ACC112 (cell line): ENCODE measurements at regions not wholly inside any gene's neighbourhood (a gene's known extent, or its start where the extent isn't known, plus 50 kb on each side); places are given as distances from the start of the nearest gene placed in this dataset.
"Not testable (repeated sequence)": the region's sequence is repeated elsewhere in the genome, so short reads cannot be mapped to it uniquely, and the experiment has no call there.

Experiments
- H2AFZ ChIP-seq: fragments of 200-600 bp; sonication (generic); one replicate; pipeline ENCODE4 v1.6.0; 2017; ENCODE audit warnings: antibody characterized with exemption, low read length; ENCODE audit not compliant: unreplicated experiment
- H3K27ac ChIP-seq: fragments of 200-600 bp; sonication (generic); 2 replicates; pipeline ENCODE4 v1.5.1; 2014; ENCODE audit warnings: low read depth, mild to moderate bottlenecking, antibody characterized with exemption, low read length, moderate library complexity
- H3K27me3 ChIP-seq: fragments of 200-600 bp; sonication (generic); 2 replicates; pipeline ENCODE4 v1.6.1; 2014; ENCODE audit warnings: mild to moderate bottlenecking, antibody characterized with exemption, low read length, moderate library complexity, mixed read lengths; ENCODE audit not compliant: insufficient read depth
- H3K36me3 ChIP-seq: fragments of 200-600 bp; sonication (generic); 2 replicates; pipeline ENCODE4 v1.6.1; 2016; ENCODE audit warnings: mild to moderate bottlenecking, antibody characterized with exemption, low read length, moderate library complexity, mixed read lengths; ENCODE audit not compliant: insufficient read depth
- H3K4me1 ChIP-seq: fragments of 200-600 bp; sonication (generic); one replicate; pipeline ENCODE4 v1.6.1; 2016; ENCODE audit warnings: low read length, mixed read lengths; ENCODE audit not compliant: insufficient read depth, unreplicated experiment, control insufficient read depth
- H3K4me3 ChIP-seq: fragments of 200-600 bp; sonication (generic); 2 replicates; pipeline ENCODE4 v1.5.1; 2014; ENCODE audit warnings: mild to moderate bottlenecking, low read depth, low read length
- H3K79me2 ChIP-seq: fragments of 200-600 bp; sonication (generic); one replicate; pipeline ENCODE4 v1.6.0; 2016; ENCODE audit warnings: low read length; ENCODE audit not compliant: control insufficient read depth, unreplicated experiment, insufficient read depth

GRCh38 chr4:169934794-169935429 lies 91.3 kb downstream of the MFAP3L start:
- no peaks in the 10 kb centered on the region for H3K27me3 ChIP-seq
- no peaks in the 10 kb centered on the region for H3K4me1 ChIP-seq
- H3K27ac ChIP-seq, result no peak overlapping the region
- H2AFZ ChIP-seq, result no peak overlapping the region
- H3K79me2 ChIP-seq, result no peaks in the 10 kb centered on the region
- H3K4me3 ChIP-seq, result no peak overlapping the region
- H3K36me3 ChIP-seq, result no peaks in the 10 kb centered on the region

DNA sequence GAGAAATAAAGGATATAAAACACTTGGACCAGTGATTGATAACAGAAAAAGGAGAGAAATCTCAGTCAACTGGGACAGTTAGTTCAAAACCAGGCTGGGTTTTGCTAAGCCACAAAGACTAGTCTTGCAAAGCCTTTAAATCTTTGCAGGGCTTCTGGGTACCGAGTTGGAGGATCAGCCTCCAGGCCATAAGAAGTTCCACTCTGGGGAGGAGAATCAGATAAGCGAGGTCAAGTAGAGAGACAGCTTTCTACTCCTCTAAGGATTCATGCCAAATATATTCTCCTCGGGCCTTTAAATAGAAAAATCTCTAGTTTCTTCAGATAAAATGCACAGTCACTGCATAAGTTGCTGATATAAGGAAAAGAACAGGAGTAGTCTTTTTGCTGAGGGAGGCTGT lies 92.7 kb downstream of the MFAP3L start:
- Histone ChIP-seq H2AFZ (no peak overlapping the region), H3K27me3 (no peaks in the 10 kb centered on the region), H3K27ac (no peak overlapping the region), H3K4me3 (no peak overlapping the region), H3K36me3 (no peaks in the 10 kb centered on the region), H3K4me1 (no peaks in the 10 kb centered on the region), H3K79me2 (no peaks in the 10 kb centered on the region)

DNA sequence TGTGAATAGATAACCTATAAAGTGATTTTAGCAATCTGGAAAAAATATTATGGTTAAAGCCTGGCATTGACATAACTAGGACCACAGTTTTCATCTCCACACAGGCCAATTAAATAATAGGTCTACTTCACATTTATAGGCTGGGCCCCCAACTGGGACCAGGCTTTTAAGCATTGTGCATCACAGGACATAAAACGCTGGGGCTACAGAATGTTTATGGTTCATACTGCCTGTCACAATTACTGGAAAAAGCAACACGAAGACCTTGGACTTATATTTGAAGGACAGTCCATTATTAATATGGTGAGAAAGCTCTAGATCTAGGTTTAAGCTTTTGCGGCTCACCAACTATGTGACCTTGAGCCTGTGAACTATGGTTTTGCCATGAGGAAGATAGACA lies 94.2 kb downstream of the MFAP3L start:
- Histone ChIP-seq H3K27me3 (no peaks in the 10 kb centered on the region; the same call in 1 of the 2 replicates), H3K4me3 (no peak overlapping the region), H3K27ac (no peak overlapping the region), H3K4me1 (no peaks in the 10 kb centered on the region), H3K79me2 (no peaks in the 10 kb centered on the region), H3K36me3 (no peaks in the 10 kb centered on the region), H2AFZ (no peak overlapping the region)

DNA sequence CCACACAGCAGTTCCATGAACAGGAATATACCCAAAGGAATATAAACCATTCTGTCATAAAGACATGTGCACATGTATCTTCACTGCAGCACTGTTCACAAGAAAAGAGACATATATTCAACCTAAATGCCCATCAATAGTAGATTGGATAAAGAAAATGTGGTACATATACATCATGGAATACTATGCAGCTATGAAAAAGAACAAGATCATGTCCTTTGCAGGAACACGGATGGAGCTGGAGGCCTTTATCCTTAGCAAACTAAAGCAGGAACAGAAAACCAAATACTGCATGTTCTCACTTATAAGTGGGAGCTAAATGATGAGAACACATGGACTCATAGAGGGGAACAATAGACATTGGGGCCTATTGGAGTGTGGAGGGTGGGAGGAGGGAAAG lies 95.4 kb downstream of the MFAP3L start:
- H3K4me3 ChIP-seq, H3K79me2 ChIP-seq, H3K36me3 ChIP-seq, H3K27me3 ChIP-seq, H3K27ac ChIP-seq, H3K4me1 ChIP-seq, H2AFZ ChIP-seq: not testable (repeated sequence)

DNA sequence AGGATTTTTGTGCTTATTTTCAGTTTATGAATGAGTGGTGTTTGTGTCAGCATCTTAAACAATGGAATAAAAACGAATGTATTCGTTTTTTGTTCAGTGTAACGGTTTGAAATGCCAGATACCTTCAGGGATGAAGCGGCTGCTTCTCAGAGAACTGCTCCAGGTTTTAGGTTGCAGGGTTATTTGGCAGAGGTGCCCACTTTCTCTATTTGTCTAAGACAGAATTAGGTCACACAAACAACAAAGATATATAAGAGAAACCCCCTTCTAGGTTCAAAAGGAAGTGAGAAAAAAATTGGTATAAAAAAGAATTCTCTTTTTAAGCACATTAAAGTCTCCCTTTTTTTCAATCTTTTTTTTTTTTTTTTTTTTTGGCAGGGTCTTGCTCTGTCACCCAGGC lies 98.9 kb downstream of the MFAP3L start:
- Histone ChIP-seq H2AFZ (no peak overlapping the region), H3K27me3 (no peaks in the 10 kb centered on the region; the same call in 1 of the 2 replicates), H3K36me3 (no peaks in the 10 kb centered on the region), H3K79me2 (no peaks in the 10 kb centered on the region), H3K4me3 (no peak overlapping the region), H3K27ac (no peak overlapping the region), H3K4me1 (no peaks in the 10 kb centered on the region)

GRCh38 chr4:169925678-169926077 lies 100.5 kb downstream of the MFAP3L start:
- H3K79me2 ChIP-seq, result no peaks in the 10 kb centered on the region
- no peak overlapping the region for H2AFZ ChIP-seq
- no peaks in the 10 kb centered on the region for H3K36me3 ChIP-seq
- H3K4me3 ChIP-seq, result no peak overlapping the region
- H3K27me3 ChIP-seq, result peaks cover 4% of the 10 kb centered on the region; the same call in 1 of the 2 replicates
- no peaks in the 10 kb centered on the region for H3K4me1 ChIP-seq
- H3K27ac ChIP-seq, result no peak overlapping the region

GRCh38 chr4:169922632-169923276 lies 103.4 kb downstream of the MFAP3L start:
- Histone ChIP-seq H3K27me3 (peaks cover 11% of the 10 kb centered on the region; the same call in 1 of the 2 replicates), H3K27ac (no peak overlapping the region), H3K36me3 (no peaks in the 10 kb centered on the region), H3K79me2 (no peaks in the 10 kb centered on the region), H3K4me3 (no peak overlapping the region), H2AFZ (no peak overlapping the region), H3K4me1 (no peaks in the 10 kb centered on the region)

DNA sequence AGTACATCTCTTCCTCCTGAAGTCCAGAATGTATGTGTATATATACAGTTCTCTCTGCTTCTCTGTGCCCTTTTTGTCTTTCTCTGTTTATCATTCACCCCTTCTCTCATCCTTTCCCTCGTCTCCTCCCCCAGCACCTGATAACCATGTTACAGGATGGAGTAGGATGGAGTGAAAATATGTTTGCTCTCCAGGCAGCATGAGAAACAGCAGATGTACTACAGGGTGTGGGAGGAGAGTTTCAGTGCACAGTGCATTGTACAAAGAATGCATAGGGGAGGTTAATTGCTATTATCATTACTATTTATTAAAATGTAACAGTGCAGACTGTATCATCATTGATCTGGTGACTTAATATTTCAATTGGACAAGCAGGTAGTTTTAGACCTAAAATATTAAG lies 104.5 kb downstream of the MFAP3L start:
- H3K36me3 ChIP-seq, result no peaks in the 10 kb centered on the region
- 0 out of 2 replicates have a peak, but pooled peaks cover 11% of the 10 kb centered on the region for H3K27me3 ChIP-seq
- no peak overlapping the region for H2AFZ ChIP-seq
- no peak overlapping the region for H3K4me3 ChIP-seq
- H3K27ac ChIP-seq, result no peak overlapping the region
- H3K79me2 ChIP-seq, result no peaks in the 10 kb centered on the region
- no peaks in the 10 kb centered on the region for H3K4me1 ChIP-seq

GRCh38 chr4:169921237-169921636 lies 105.0 kb downstream of the MFAP3L start:
- Histone ChIP-seq H3K27ac (no peak overlapping the region), H3K79me2 (no peaks in the 10 kb centered on the region), H3K36me3 (no peaks in the 10 kb centered on the region), H3K4me3 (no peak overlapping the region), H3K27me3 (0 out of 2 replicates have a peak, but pooled peaks cover 11% of the 10 kb centered on the region), H3K4me1 (no peaks in the 10 kb centered on the region), H2AFZ (no peak overlapping the region)

GRCh38 chr4:169919194-169920124 lies 106.7 kb downstream of the MFAP3L start:
- H3K4me1 ChIP-seq, H3K4me3 ChIP-seq, H3K27ac ChIP-seq, H3K36me3 ChIP-seq, H2AFZ ChIP-seq, H3K79me2 ChIP-seq: not testable (repeated sequence)
- H3K27me3 ChIP-seq, result 0 out of 2 replicates have a peak, but pooled peaks cover 11% of the 10 kb centered on the region
